GM21717 (cell line): ENCODE measurements at regions not wholly inside any gene's neighbourhood (a gene's known extent, or its start where the extent isn't known, plus 50 kb on each side); places are given as distances from the start of the nearest gene placed in this dataset.
"Not testable (repeated sequence)": the region's sequence is repeated elsewhere in the genome, so short reads cannot be mapped to it uniquely, and the experiment has no call there.

Experiments
- ATAC-seq: cut with Tn5 transposase; IDR thresholded peaks from one replicate; pipeline ENCODE4 v1.9.1; 2021; ENCODE audit warnings: mild to moderate bottlenecking, moderate library complexity; ENCODE audit not compliant: unreplicated experiment

DNA sequence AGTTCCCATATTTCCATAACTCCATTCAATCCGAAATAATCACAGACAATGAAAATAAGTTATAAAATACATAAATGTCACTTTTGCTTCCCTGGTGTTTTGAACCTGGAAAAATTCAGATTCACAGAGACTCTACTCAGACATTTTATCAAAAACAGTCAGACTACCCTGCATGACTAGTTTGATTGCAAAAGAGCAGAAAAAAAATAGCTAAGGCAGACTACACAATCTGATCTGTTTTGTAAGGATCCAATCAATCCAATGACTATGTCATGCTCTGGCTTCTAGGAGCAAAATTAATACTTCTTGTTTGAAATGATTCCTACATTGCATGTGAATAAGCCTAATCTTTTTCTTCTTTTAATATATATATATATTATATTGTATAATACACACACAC, 1262.6 kb downstream of the EFNA5 start:
- ATAC-seq, result no peak

DNA sequence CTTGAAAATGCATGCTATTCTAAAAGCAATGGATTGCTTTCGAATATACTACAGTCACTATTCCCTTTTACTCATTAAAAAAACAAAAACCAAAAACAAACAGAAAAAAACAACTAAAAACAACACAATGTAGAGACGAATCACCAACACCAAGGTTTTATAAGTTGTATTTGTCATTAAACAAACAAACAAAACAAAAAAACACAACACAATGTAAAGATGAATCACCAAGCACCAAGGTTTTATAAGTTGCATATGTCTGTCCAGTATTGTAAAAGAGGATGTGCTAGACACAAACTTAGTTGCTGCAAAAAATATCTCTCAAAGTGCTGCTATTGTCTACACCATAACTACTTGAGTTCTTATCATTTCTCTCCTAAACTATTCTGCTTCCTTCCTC, 1269.2 kb downstream of the EFNA5 start:
- no peak for ATAC-seq

DNA sequence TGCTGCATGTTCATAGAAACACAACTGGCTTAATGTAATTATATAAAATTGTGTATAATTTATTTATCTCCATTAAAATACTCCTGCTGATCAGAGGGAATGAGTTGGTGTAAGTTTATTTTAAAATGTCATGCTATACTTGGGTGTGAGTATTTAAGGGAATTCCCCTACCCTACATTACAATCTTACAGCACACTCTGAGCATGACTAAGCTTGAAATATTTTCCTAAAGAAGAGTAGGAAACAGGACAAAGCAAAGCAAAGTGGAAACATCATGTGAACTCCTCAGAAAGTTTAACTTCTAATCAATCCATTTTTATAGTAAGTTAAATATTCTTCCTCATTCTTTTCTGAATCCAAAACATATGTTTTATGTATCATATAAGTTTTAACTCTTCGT, 1271.3 kb downstream of the EFNA5 start:
- no peak for ATAC-seq

DNA sequence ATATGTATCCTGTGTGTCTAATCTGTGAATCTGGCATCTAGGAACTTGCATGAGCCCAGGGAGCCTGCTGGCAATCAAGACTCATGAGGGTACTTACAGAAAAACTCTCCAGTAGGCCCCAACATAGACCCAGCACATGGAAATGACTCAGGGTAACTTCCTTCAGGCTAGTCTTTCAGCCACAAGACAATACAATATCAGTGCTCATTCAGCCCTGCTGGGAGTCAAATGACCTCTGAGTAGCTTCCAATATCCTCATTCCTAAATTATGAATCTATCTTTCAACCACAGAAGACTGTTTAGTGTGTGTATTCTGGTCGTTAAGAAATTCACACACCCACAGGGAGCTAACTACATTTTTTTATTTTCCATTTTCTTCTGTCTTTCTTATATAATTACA, 1273.0 kb downstream of the EFNA5 start:
- no peak for ATAC-seq

DNA sequence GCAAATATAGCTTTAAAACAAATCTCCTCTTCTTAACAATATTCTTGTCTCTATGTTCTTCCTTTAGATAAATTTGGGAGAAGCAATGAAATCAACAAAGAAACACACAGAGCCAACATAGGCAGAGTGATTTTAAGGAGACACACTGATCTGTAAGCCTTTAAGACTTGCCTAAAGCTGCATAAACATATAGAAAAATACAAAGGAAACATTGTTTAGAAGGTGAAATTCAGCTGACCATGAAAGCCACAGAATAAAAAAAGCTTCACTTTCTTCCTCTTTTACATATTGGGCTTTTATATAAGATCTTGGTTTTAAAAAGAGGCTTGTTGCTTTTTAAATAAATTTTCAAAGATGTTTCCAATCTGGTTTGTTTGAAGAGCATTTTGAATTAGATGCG, 1277.5 kb downstream of the EFNA5 start:
- ATAC-seq, result no peak

DNA sequence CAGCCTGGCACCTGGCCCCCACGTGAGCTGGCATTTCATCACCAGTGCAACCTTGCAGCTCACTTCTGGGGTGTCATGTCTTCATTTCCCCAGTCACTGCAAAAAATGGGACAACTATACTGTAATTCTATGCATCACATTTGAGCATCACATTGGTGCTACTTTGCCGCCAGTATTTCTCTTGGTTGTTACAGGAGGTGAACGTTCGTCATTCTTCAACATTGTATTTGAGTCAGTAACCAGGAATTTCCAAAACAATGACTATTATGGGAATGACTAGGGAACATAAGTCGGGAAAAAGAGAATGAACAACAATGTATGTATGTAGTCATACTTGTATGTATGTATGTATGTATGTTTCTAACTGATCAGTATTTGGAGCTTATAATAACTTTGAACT, 1278.0 kb downstream of the EFNA5 start:
- no peak for ATAC-seq

DNA sequence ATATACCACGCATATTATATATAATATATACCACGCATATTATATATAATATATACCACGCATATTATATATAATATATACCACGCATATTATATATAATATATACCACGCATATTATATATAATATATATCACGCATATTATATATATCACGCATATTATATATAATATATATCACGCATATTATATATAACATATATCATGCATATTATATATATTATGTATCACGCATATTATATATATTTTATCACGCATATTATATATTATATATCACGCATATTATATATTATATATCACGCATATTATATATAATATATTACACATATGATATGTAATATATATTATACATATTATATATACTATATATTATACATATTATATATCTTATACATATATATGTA, 1283.0 kb downstream of the EFNA5 start:
- not testable (repeated sequence) for ATAC-seq

DNA sequence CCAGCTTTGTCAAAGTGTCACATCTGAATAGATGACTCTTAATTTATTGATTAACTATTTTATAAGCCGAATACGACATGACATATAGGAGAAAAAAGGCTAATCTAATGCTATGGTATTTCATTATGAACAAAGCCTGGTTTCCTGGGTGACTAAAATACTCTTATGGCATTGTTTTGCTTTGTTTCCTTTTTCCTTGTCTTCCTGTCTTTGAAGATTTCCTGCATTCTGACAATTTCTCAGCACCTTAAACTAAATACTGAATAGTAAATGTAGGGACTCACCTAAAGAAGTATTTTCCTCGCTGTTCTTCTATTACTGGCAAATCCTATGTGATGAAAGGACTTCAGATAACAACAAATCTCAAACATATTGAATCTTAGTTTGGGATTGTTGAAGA, 1284.5 kb downstream of the EFNA5 start:
- no peak for ATAC-seq

DNA sequence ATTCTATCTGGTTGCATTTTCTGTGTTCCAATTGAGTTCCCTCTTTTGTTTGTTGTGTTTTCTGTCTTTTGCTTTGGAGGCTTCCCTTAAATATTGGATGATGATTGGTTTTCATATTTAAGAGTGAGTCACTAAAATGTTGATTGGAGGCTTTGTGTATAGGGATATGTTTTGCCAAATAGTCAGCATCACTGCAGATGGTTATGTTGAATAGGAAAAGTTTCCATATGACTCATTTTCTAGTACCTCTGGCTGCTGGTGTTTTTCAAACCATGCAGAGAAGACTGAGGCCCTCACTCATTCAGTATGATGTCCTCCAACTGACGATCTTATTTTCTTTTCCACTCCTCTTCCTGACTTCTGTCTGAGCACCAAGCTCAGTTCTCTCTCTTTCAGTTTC, 1290.0 kb downstream of the EFNA5 start:
- no peak for ATAC-seq

DNA sequence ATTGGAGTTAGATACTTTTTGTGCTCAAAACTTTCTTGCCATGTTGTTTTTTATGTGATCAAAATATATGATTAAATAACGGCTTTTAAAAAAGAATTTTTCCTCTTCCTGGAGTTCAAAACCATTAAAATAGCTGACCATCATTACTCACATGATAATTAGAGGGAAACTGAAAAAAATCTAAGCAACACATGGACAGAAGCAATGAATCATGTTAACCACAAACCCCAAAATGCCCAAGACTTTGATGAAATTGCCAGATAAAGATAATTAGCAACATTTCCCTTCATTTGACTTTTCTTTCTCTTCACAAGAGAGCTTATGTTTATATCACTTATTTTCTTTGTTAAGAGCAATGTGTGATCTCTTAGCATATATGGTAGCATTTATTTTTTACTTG, 1294.2 kb downstream of the EFNA5 start:
- ATAC-seq, result no peak

DNA sequence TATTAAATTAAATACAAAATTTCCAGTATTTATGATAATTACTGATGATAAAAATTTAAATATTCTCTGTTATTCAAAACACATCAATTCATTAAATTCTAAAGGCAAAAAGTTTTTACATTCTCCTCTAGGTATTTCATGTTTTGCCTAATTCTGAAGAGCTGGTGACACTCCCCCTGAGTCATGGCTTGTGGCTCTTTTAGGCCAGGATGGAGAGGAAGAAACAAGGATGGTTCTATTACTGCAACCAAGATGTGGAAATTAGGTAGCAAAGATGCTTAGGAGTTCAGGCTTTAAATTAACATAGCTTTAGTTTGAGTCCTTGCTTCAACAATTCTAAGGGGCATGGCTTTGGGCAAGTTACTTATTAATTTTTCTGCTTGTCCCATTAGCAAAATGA, 1295.8 kb downstream of the EFNA5 start:
- ATAC-seq, result no peak

DNA sequence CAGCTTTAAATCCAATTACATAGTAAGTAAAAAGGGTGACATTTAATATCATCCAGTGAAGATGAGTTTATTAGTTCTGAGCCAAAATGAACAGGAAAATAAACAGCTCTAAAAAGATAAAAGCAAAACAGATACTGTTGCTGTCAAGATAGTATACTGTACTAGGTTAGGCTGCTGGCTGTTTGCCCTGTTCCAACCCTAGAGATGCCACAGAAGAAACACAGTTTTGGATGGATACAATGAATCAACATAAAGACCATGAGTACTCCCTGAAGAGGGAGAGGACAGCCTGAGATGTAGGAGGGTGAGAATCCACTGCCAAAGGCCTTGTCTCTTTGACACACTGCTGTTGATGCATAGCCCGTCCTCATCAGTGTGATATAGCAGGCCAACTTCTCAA, 1302.7 kb downstream of the EFNA5 start:
- ATAC-seq, result no peak

DNA sequence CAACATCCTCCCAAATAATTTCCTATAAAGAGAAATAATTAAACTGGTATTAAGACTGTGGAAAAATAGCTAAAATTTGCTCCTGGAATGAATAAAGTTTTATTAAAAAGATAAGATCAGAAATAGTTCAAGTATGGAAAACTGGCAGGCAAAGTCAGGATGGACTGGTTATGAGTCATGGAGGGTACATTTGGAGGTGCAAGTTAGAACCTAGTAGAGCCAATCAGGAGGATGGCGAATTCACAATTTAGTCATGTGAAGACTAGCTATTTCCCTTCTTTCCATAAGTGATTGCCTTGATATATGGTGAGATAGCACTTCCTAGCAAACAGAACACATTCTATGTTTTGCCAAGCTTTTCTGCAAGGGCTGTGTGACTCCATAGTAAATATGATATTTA, 1303.5 kb downstream of the EFNA5 start:
- no peak for ATAC-seq

DNA sequence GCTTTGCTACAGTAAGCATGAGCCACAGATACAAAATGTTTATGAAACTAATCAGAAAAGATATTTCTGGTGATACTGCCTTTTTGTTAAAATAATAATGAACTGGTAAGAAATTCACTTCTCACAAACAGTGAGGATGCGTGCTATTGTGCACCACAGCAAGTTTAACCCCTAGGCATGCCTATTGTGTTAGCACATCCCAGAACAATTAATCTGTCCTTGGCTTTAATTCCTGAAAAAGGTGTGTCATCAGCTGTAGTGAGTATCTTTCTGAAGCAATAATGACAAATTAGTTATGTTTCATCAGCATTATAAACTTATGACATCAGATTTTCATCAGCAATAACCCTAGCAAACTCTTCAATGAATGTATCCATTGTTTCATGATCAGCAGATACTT, 1307.2 kb downstream of the EFNA5 start:
- no peak for ATAC-seq

DNA sequence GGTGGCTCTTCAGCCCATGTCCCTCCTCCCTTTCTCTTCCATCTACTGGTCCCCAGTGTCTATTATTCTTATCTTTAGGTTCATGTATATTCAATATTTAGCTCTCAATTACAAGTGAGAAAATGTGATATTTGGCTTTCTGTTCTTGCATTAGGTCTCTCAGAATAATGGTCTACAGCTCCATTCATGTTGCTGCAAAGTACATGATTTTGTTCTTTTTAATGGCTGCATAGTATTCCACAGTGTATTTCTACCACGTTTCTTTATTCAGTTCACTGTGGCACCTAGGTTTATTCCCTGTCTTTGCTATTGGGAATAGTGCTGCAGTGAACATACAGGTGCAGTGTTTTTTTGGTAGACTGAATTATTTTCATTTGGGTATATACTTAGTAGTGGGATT, 1308.8 kb downstream of the EFNA5 start:
- ATAC-seq, result no peak

DNA sequence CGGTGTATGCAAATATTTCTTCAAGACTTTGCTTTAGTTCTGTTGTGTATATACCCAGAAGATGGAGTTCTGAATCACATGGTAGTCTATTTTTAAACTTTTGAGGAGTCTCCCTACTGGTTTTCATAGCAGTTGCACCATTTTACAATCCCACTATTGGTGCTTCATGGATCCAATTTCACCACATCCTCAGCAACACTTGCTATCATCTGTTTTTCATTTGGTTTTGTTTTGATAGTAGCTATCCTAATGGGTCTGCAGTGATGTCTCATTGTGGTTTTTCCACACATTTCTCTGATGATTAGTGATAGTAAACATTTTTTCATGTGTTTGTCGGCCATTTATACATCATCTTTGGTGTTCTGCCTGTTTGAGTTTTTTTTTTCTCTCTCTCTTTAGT, 1339.3 kb downstream of the EFNA5 start:
- no peak for ATAC-seq

DNA sequence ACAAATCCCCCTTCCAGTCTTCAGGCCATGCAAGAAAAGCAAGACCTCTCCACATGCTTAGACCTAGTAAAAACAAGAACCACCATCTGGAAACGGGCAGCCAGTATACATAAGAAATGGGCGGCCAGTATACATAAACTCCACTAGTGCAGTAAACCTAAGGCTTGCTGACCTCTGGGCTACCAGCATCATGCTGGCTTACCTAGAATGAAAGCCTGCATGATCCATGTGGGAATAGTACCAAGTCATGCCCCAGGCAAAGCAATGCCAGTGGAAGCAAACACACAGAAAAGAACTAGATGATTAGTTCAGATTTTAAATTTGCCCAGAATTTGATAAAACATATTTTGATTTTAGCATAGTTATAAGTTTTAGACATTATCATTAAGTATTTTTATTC, 1346.4 kb downstream of the EFNA5 start:
- no peak for ATAC-seq

DNA sequence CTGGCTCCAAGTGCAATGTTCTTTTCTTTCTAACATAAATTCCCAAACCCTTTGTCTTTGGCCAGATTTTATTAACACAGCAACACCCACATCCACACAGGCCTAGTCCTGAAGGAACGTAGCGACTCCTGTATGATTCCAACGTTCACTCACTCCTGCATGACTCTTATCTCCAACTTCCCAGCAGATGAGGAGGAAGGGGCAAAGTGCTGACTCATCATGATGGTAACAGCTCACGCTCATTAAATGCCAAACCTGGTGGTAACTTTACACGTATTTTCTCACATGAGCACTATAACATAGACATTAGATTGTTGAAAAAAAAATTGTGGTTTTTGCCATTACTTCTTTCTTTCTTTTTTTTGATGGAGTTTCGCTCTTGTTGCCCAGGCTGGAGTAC, 1349.5 kb downstream of the EFNA5 start:
- no peak for ATAC-seq

DNA sequence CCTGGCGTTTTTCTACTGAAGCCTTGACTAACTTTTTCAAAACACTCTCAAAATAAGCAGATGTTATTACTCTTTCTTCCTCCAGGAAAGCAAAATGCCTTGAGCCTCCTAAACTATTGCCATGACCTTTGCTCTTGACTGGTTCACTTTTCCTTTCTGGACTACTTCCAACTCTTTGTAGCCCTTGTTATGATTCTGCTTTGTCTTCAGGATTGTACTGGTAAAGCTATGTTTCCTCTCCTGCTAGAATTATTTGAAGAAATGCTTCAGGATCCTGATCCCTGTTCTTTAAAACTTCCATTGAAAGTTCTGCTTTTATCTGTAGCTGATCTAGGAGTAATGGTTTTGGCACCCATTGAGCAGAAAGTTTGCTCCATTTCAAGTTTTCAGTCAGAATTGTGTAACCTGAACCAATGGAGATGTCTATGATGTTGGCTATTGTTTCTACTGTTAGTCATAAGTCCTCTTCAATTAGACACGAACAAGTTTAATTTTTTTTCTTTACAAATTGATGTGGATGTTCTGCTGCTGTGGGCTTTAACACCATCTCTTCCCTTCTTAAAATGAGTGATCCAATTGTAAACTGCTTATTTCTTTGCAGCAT, 1356.4 kb downstream of the EFNA5 start:
- ATAC-seq, result no peak

DNA sequence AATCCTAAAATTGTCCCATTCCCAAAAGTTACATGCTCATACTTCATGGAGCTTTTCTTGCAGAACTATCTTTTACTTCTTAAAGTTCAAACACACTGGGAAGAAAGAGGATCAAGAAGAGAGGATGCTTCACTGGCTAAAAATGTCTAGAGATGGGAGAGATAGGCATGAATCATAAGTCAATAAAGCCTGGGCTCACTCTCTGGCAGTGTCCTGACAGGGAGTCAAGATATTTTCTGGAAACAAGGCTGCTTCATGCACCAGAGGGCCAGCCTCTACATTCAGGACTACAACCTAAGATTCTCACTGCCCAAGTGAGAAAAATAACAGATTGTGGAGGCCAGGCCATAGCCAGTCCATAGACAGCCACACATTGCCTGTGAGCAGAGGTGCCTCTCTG, 1358.4 kb downstream of the EFNA5 start:
- ATAC-seq, result no peak

DNA sequence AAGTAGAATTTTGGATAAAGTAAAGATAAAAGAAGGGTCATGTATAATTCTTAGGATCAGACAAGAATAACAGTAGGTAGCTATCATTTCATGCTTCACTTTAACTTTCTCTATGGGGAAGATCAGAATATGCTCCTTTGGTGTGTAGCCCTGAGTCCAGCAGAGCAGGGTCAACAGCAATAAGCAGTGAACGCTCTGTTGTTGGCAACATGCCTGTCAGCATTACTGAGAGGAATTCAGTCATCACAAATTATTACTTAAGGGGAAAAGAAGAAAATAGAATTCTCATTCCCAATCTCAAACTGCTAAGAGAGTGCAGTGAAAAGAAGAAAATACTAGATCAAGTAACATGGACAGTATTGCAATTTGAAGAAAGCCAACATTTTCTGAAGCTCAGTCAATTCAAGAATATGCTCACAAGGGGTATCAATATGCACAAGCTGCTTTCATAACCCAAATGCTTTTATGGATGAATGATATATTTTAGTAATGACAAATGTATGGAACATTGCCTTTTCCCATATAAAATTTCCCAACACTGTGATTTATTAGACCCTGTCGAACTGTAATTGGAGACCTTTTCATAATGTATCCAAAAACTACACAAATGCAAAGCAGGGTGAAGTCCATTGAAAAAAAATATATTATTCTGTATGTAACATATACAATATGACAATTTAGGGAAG, 1359.4 kb downstream of the EFNA5 start:
- ATAC-seq, result no peak

DNA sequence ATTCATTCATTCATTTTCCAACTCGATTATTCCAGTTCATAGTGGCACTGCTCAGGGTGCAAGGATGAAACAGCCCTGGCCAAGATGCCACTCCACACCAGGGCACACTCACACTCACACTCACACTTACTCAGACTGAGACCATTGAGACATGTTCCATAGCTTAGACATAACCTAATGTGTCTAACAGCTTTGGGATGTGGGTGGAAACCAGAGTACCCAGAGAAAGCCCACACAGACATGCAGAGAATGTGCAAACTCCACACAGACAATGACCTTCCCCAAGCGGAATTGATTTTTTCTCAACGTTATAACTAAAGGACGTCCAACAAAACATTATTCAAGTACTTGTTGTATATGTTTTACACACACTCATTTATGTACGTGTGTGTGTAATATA, 1363.5 kb downstream of the EFNA5 start:
- ATAC-seq, result no peak
